ENCODE measurements at regions not wholly inside any gene's neighbourhood (a gene's known extent, or its start where the extent isn't known, plus 50 kb on each side); places are given as distances from the start of the nearest gene placed in this dataset.

DNA sequence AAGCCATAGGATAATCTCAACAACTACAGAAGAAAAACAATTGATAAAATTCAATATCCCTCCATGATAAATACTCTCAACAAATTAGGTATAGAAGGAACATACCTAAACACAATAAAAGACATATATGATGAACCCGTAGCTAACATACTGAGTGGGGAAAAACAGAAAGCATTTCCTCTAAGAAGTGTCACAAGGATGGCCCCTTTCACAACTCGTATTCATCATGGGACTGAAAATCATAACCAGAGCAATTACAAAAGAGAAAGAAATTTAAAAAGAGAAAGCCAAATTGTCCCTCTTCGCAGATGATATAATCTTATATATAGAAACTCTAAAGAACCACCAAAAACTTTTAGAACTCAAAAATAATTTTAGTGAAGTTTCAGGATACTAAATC is 146.3 kb upstream of the RGMB start:
- TF ChIP-seq, protein P1, sequence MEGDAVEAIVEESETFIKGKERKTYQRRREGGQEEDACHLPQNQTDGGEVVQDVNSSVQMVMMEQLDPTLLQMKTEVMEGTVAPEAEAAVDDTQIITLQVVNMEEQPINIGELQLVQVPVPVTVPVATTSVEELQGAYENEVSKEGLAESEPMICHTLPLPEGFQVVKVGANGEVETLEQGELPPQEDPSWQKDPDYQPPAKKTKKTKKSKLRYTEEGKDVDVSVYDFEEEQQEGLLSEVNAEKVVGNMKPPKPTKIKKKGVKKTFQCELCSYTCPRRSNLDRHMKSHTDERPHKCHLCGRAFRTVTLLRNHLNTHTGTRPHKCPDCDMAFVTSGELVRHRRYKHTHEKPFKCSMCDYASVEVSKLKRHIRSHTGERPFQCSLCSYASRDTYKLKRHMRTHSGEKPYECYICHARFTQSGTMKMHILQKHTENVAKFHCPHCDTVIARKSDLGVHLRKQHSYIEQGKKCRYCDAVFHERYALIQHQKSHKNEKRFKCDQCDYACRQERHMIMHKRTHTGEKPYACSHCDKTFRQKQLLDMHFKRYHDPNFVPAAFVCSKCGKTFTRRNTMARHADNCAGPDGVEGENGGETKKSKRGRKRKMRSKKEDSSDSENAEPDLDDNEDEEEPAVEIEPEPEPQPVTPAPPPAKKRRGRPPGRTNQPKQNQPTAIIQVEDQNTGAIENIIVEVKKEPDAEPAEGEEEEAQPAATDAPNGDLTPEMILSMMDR (IDR thresholded peaks at IDR 0.05; ENCODE audit: control extremely low read depth, extremely low read depth), result no peak
- H3K4me1 ChIP-seq (ENCODE audit: control insufficient read depth in 5 of 5, insufficient read depth in 5 of 5, low read length in 5 of 5), result no peaks in the 10 kb centered on the region
- H3K4me3 ChIP-seq, result no peak overlapping the region
- H3K27ac ChIP-seq (ENCODE audit: low read depth in 1 of 2, low read length in 1 of 2), result no peak overlapping the region
- H3K9me3 ChIP-seq (ENCODE audit: control insufficient read depth in 4 of 4, insufficient read depth in 3 of 4, low read length in 3 of 4), result no peaks in the 10 kb centered on the region
- ATAC-seq (ENCODE audit: insufficient read depth, low FRiP score), result no peak
- DNase-seq, result no peak
- H3K27me3 ChIP-seq (ENCODE audit: control insufficient read depth in 3 of 3, insufficient read depth in 3 of 3, low read length in 2 of 3), result no peaks in the 10 kb centered on the region
- WGBS, 2 donors, result 88 to 89% methylated on average over 3 of the region's 3 CpGs
- no peak overlapping the region for H3K9ac ChIP-seq (ENCODE audit: insufficient read depth in 1 of 2, low read length in 2 of 2)
- H3K36me3 ChIP-seq (ENCODE audit: control insufficient read depth in 4 of 4, insufficient read depth in 4 of 4, low read length in 4 of 4), result no peaks in the 10 kb centered on the region

DNA sequence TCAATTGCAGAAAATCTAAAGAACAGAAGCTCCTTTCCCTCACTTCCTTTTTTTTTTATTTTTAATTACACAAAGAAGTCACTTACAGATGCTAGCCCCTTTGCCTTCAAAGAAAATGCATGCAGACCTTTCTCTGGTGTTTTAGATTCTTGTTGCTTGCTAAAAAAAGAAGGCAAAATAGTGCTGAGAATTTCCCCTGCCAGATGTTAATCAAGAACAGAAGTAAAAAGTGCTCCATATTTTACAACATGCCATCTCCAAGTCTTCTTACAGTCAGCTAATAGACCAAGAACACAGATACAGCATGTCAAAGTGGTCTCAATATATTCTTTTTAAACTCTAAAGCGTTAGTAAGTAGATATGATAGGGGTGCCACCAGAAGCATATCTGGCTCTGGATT is 142.8 kb upstream of the RGMB start:
- Histone ChIP-seq H3K27me3 (ENCODE audit: control insufficient read depth in 3 of 3, insufficient read depth in 3 of 3, low read length in 2 of 3) (no peaks in the 10 kb centered on the region), H3K27ac (ENCODE audit: low read depth in 1 of 2, low read length in 1 of 2) (no peak overlapping the region), H3K4me1 (ENCODE audit: control insufficient read depth in 5 of 5, insufficient read depth in 5 of 5, low read length in 5 of 5) (no peaks in the 10 kb centered on the region), H3K9ac (ENCODE audit: insufficient read depth in 1 of 2, low read length in 2 of 2) (no peak overlapping the region), H3K36me3 (ENCODE audit: control insufficient read depth in 4 of 4, insufficient read depth in 4 of 4, low read length in 4 of 4) (no peaks in the 10 kb centered on the region), H3K9me3 (ENCODE audit: control insufficient read depth in 4 of 4, insufficient read depth in 3 of 4, low read length in 3 of 4) (no peaks in the 10 kb centered on the region), H3K4me3 (no peak overlapping the region)
- TF ChIP-seq, protein P1 (IDR thresholded peaks at IDR 0.05; ENCODE audit: control extremely low read depth, extremely low read depth), result no peak
- no peak for ATAC-seq (ENCODE audit: insufficient read depth, low FRiP score)
- 85 to 86% methylated on average over 1 of the region's 1 CpG for WGBS, 2 donors
- no peak for DNase-seq

DNA sequence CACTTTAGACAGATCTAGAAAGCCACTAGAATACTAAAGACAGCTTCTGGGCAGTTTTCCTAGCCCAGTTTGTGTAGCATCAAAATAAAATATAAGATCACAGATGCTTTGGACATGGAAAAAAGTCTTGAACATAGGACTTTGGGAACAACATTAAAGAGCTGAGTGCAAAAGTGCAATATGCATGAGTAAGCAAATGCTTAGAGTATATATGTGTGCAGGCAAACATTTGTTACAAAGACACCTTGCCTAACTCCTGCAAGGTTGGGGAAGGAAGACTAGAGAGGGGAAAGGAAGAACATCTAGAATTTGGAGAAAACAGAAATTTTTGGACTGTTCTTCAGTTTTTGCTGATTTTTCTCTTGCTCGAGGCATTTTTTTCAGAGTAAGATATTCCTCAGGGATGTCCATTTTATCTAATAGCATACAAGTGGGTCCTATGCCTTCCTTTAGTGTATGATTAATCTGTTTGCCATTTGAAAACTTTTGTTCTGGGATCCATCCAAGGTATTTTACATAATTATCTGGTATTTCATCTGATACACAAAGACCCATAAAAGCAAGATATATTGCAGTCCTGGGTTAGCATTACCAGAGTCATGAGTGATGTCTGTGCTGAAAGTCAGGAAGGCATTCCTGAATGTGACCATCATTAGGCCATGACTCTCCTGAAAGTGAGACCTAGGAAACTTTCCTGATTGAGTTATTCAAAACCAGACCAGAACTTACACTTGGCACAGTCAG is 142.0 kb upstream of the RGMB start:
- no peak overlapping the region for H3K4me3 ChIP-seq
- H3K27me3 ChIP-seq (ENCODE audit: control insufficient read depth in 3 of 3, insufficient read depth in 3 of 3, low read length in 2 of 3), result no peaks in the 10 kb centered on the region
- H3K36me3 ChIP-seq (ENCODE audit: control insufficient read depth in 4 of 4, insufficient read depth in 4 of 4, low read length in 4 of 4), result no peaks in the 10 kb centered on the region
- no peak for ATAC-seq (ENCODE audit: insufficient read depth, low FRiP score)
- no peaks in the 10 kb centered on the region for H3K4me1 ChIP-seq (ENCODE audit: control insufficient read depth in 5 of 5, insufficient read depth in 5 of 5, low read length in 5 of 5)
- DNase-seq, result no peak
- H3K9ac ChIP-seq (ENCODE audit: insufficient read depth in 1 of 2, low read length in 2 of 2), result no peak overlapping the region
- 83 to 90% methylated on average over 1 of the region's 1 CpG for WGBS, 2 donors
- no peaks in the 10 kb centered on the region for H3K9me3 ChIP-seq (ENCODE audit: control insufficient read depth in 4 of 4, insufficient read depth in 3 of 4, low read length in 3 of 4)
- H3K27ac ChIP-seq (ENCODE audit: low read depth in 1 of 2, low read length in 1 of 2), result no peak overlapping the region
- TF ChIP-seq, protein P1 (IDR thresholded peaks at IDR 0.05; ENCODE audit: control extremely low read depth, extremely low read depth), result no peak

DNA sequence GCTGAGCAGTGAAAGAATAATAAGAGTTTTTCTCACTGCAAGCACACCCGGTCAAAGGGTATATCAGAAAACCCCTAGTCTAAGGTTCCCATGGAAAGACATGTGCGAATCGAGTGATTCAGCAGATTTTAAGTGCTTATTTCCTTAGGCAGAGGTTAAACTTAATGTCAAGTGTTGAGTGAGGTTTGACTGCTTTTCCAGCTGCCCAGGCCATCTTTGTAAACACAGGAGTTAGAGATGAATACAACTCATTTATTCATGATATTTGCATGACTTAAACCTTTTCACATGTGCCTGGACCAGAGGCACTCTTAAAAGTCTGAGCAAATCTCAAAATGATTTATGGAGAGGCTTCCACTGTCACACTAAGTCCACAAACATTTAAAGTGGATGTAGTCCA is 137.8 kb upstream of the RGMB start:
- Histone ChIP-seq H3K9ac (ENCODE audit: insufficient read depth in 1 of 2, low read length in 2 of 2) (no peak overlapping the region), H3K9me3 (ENCODE audit: control insufficient read depth in 4 of 4, insufficient read depth in 3 of 4, low read length in 3 of 4) (no peaks in the 10 kb centered on the region), H3K36me3 (ENCODE audit: control insufficient read depth in 4 of 4, insufficient read depth in 4 of 4, low read length in 4 of 4) (no peaks in the 10 kb centered on the region), H3K27me3 (ENCODE audit: control insufficient read depth in 3 of 3, insufficient read depth in 3 of 3, low read length in 2 of 3) (no peaks in the 10 kb centered on the region), H3K4me1 (ENCODE audit: control insufficient read depth in 5 of 5, insufficient read depth in 5 of 5, low read length in 5 of 5) (peaks cover 0 to 3% (median 0%) of the 10 kb centered on the region in 5 donors), H3K4me3 (no peak overlapping the region), H3K27ac (ENCODE audit: low read depth in 1 of 2, low read length in 1 of 2) (no peak overlapping the region)
- 39 to 45% methylated on average over 3 of the region's 3 CpGs for WGBS, 2 donors
- TF ChIP-seq, protein P1 (IDR thresholded peaks at IDR 0.05; ENCODE audit: control extremely low read depth, extremely low read depth), result no peak
- DNase-seq (no peak), ATAC-seq (ENCODE audit: insufficient read depth, low FRiP score) (no peak)

Data from lung (tissue), 11 donors.